HG03175 (cell line): ENCODE measurements at regions not wholly inside any gene's neighbourhood (a gene's known extent, or its start where the extent isn't known, plus 50 kb on each side); places are given as distances from the start of the nearest gene placed in this dataset.
"Not testable (repeated sequence)": the region's sequence is repeated elsewhere in the genome, so short reads cannot be mapped to it uniquely, and the experiment has no call there.

ENCODE experiments used
- ATAC-seq: cut with Tn5 transposase; IDR thresholded peaks from one replicate; pipeline ENCODE4 v1.9.1; 2021; ENCODE audit warnings: mild to moderate bottlenecking, moderate library complexity; ENCODE audit not compliant: unreplicated experiment

- no peak for ATAC-seq
These were observed 74.2 kb upstream of the RHOBTB1 start for GRCh38 chr10:61018146-61018545.

- no peak for ATAC-seq
These were observed 72.6 kb upstream of the RHOBTB1 start for GRCh38 chr10:61016630-61017029.

- no peak for ATAC-seq
These were observed 72.0 kb upstream of the RHOBTB1 start for GRCh38 chr10:61016007-61016406.

- ATAC-seq, result no peak
These were observed 66.9 kb upstream of the RHOBTB1 start for GRCh38 chr10:61010863-61011262.

- ATAC-seq, result not testable (repeated sequence)
These were observed 59.1 kb upstream of the RHOBTB1 start for GRCh38 chr10:61003069-61003468.

- no peak for ATAC-seq
These were observed 57.7 kb upstream of the RHOBTB1 start for GRCh38 chr10:61001731-61002122.

- ATAC-seq, result no peak
These were observed 57.1 kb upstream of the RHOBTB1 start for GRCh38 chr10:61000769-61001730.

GRCh38 chr10:60998932-60999331, 54.9 kb upstream of the RHOBTB1 start:
- no peak for ATAC-seq

- no peak for ATAC-seq
These were observed 50.1 kb upstream of the RHOBTB1 start for GRCh38 chr10:60994128-60994527.
